ENCODE measurements at regions not wholly inside any gene's neighbourhood (a gene's known extent, or its start where the extent isn't known, plus 50 kb on each side); places are given as distances from the start of the nearest gene placed in this dataset.

- no peak overlapping the region for H3K27ac ChIP-seq (ENCODE audit: low read length)
- no peaks in the 10 kb centered on the region for H3K36me3 ChIP-seq (replicated peaks; ENCODE audit: insufficient read depth, low read length)
- H3K9me3 ChIP-seq (replicated peaks; ENCODE audit: insufficient read depth, low read length) = no peaks in the 10 kb centered on the region
- DNase-seq = no peak
- no peak for TF ChIP-seq CTCF (IDR thresholded peaks at IDR 0.05; ENCODE audit: low read length)
- no peak for TF ChIP-seq EZH2phosphoT487 (IDR thresholded peaks at IDR 0.05; ENCODE audit: low read length)
- TF ChIP-seq EZH2 (optimal IDR thresholded peaks at IDR 0.05; ENCODE audit: low read depth, low read length) = no peak
- no peaks in the 10 kb centered on the region for H3K4me1 ChIP-seq (ENCODE audit: low read length)
- no peaks in the 10 kb centered on the region for H3K27me3 ChIP-seq (replicated peaks; ENCODE audit: insufficient read depth, low read length)
- H3K9ac ChIP-seq (ENCODE audit: low read length) = no peak overlapping the region
- no peaks in the 10 kb centered on the region for H3K9me2 ChIP-seq (replicated peaks; ENCODE audit: insufficient read depth, low read length)
- no peak overlapping the region for H3K4me2 ChIP-seq (ENCODE audit: low read depth, low read length)
- no peaks in the 10 kb centered on the region for H4K20me1 ChIP-seq (ENCODE audit: insufficient read depth, low read length)
- no peak overlapping the region for H2AFZ ChIP-seq (ENCODE audit: low read length)
- H3K4me3 ChIP-seq (ENCODE audit: low read length) = no peak overlapping the region
- H3F3A ChIP-seq (ENCODE audit: insufficient read depth, low read length) = no peaks in the 10 kb centered on the region
- no peaks in the 10 kb centered on the region for H3K79me2 ChIP-seq (ENCODE audit: low read length)
Measured at GRCh38 chr2:81598453-81598852, 1293.9 kb upstream of the LRRTM1 start.

- H4K20me1 ChIP-seq (ENCODE audit: insufficient read depth, low read length) = no peaks in the 10 kb centered on the region
- no peak overlapping the region for H3K27ac ChIP-seq (ENCODE audit: low read length)
- H3K9me3 ChIP-seq (replicated peaks; ENCODE audit: insufficient read depth, low read length) = no peaks in the 10 kb centered on the region
- H3K9me2 ChIP-seq (replicated peaks; ENCODE audit: insufficient read depth, low read length) = no peaks in the 10 kb centered on the region
- no peaks in the 10 kb centered on the region for H3K79me2 ChIP-seq (ENCODE audit: low read length)
- DNase-seq = no peak
- H2AFZ ChIP-seq (ENCODE audit: low read length) = no peak overlapping the region
- H3K4me1 ChIP-seq (ENCODE audit: low read length) = no peaks in the 10 kb centered on the region
- H3K4me3 ChIP-seq (ENCODE audit: low read length) = no peak overlapping the region
- H3K4me2 ChIP-seq (ENCODE audit: low read depth, low read length) = no peak overlapping the region
- no peaks in the 10 kb centered on the region for H3K27me3 ChIP-seq (replicated peaks; ENCODE audit: insufficient read depth, low read length)
- H3K36me3 ChIP-seq (replicated peaks; ENCODE audit: insufficient read depth, low read length) = no peaks in the 10 kb centered on the region
- H3K9ac ChIP-seq (ENCODE audit: low read length) = no peak overlapping the region
- TF ChIP-seq CTCF (IDR thresholded peaks at IDR 0.05; ENCODE audit: low read length) (no peak), EZH2phosphoT487 (IDR thresholded peaks at IDR 0.05; ENCODE audit: low read length) (no peak), EZH2 (optimal IDR thresholded peaks at IDR 0.05; ENCODE audit: low read depth, low read length) (no peak)
- no peaks in the 10 kb centered on the region for H3F3A ChIP-seq (ENCODE audit: insufficient read depth, low read length)
Measured at GRCh38 chr2:81589406-81589805, 1284.9 kb upstream of the LRRTM1 start.

GRCh38 chr2:81583311-81584108 is 1279.0 kb upstream of the LRRTM1 start:
- Histone ChIP-seq H3K9ac (ENCODE audit: low read length) (no peak overlapping the region), H3K27ac (ENCODE audit: low read length) (no peak overlapping the region), H4K20me1 (ENCODE audit: insufficient read depth, low read length) (no peaks in the 10 kb centered on the region), H3F3A (ENCODE audit: insufficient read depth, low read length) (no peaks in the 10 kb centered on the region), H3K79me2 (ENCODE audit: low read length) (no peaks in the 10 kb centered on the region), H3K4me3 (ENCODE audit: low read length) (no peak overlapping the region), H3K4me2 (ENCODE audit: low read depth, low read length) (no peak overlapping the region), H3K9me3 (replicated peaks; ENCODE audit: insufficient read depth, low read length) (no peaks in the 10 kb centered on the region), H3K36me3 (replicated peaks; ENCODE audit: insufficient read depth, low read length) (no peaks in the 10 kb centered on the region), H3K9me2 (replicated peaks; ENCODE audit: insufficient read depth, low read length) (no peaks in the 10 kb centered on the region), H2AFZ (ENCODE audit: low read length) (no peak overlapping the region), H3K4me1 (ENCODE audit: low read length) (no peaks in the 10 kb centered on the region), H3K27me3 (replicated peaks; ENCODE audit: insufficient read depth, low read length) (no peaks in the 10 kb centered on the region)
- TF ChIP-seq EZH2 (optimal IDR thresholded peaks at IDR 0.05; ENCODE audit: low read depth, low read length) = no peak
- no peak for TF ChIP-seq EZH2phosphoT487 (IDR thresholded peaks at IDR 0.05; ENCODE audit: low read length)
- TF ChIP-seq CTCF (IDR thresholded peaks at IDR 0.05; ENCODE audit: low read length) = no peak
- DNase-seq = no peak
